Mammary epithelial cell (primary cell): ENCODE measurements at regions not wholly inside any gene's neighbourhood (a gene's known extent, or its start where the extent isn't known, plus 50 kb on each side); places are given as distances from the start of the nearest gene placed in this dataset.

Experiments used
- EZH2 ChIP-seq: IDR thresholded peaks from 2 replicates; pipeline ENCODE4 v1.6.1; 2012; ENCODE audit warnings: low read length, inconsistent platforms, borderline replicate concordance
- TF ChIP-seq, protein P1 (sequence below), 2 donors: IDR thresholded peaks in 1 of 2; conservative IDR thresholded peaks in 1 of 2; 2 replicates each; pipeline ENCODE4 v1.5.1; 2011 to 2012; ENCODE audit warnings: inconsistent platforms in 2 of 2, low read length in 2 of 2, mild to moderate bottlenecking in 2 of 2, control low read depth in 1 of 2, low read depth in 1 of 2; ENCODE audit not compliant: insufficient read depth in 1 of 2; ENCODE audit errors: extremely low read depth in 1 of 2

DNA sequence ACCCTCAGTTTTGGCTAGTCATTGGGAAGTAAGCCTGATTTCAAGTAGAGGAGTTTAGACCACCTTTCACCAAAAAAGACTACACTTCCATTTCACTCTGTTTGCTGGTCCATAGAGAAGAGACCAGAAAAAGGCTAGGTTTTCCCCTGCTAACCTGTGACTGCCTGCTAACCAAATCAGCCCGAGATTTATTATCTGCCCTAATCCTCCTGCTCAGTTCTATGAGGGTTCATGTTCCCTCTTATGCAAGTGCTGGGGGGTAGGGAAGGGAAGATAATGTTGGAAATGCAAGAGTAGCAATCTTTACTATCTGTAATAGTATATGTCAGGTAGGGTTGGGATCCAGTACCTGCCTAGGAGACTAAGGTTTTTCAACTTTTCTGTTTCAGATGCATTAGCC lies 51.6 kb upstream of the CCNG1 start:
- TF ChIP-seq EZH2, result no peak
- TF ChIP-seq, protein P1, sequence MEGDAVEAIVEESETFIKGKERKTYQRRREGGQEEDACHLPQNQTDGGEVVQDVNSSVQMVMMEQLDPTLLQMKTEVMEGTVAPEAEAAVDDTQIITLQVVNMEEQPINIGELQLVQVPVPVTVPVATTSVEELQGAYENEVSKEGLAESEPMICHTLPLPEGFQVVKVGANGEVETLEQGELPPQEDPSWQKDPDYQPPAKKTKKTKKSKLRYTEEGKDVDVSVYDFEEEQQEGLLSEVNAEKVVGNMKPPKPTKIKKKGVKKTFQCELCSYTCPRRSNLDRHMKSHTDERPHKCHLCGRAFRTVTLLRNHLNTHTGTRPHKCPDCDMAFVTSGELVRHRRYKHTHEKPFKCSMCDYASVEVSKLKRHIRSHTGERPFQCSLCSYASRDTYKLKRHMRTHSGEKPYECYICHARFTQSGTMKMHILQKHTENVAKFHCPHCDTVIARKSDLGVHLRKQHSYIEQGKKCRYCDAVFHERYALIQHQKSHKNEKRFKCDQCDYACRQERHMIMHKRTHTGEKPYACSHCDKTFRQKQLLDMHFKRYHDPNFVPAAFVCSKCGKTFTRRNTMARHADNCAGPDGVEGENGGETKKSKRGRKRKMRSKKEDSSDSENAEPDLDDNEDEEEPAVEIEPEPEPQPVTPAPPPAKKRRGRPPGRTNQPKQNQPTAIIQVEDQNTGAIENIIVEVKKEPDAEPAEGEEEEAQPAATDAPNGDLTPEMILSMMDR (conservative IDR thresholded peaks at IDR 0.05 in 1 of 2, IDR thresholded peaks at IDR 0.05 in 1 of 2; ENCODE audit: extremely low read depth in 1 of 2, insufficient read depth in 1 of 2, low read depth in 1 of 2, low read length in 2 of 2), result no peak
